GM13977 (cell line): ENCODE measurements at regions not wholly inside any gene's neighbourhood (a gene's known extent, or its start where the extent isn't known, plus 50 kb on each side); places are given as distances from the start of the nearest gene placed in this dataset.

Source experiments
- DNase-seq: peaks from one replicate; pipeline ENCODE4 v3.0.0; 2012; ENCODE audit warnings: low spot score
- CTCF ChIP-seq: IDR thresholded peaks from 2 replicates; pipeline ENCODE4 v1.5.1; 2012; ENCODE audit warnings: mild to moderate bottlenecking, control low read depth; ENCODE audit not compliant: insufficient read depth; ENCODE audit errors: extremely low read depth, missing control alignments
- in situ Hi-C: fragments of 300-500 bp; cut with MboI; formaldehyde crosslinking; loops from one replicate; pipeline ENCODE4 v1.12.0; 2022; ENCODE audit warnings: low sequenced_read_pairs, low pct_unique_long_range_greater_than_20kb, mixed read lengths, inconsistent platforms; ENCODE audit not compliant: unreplicated experiment

GRCh38 chr3:70899816-70900215 lies 587.4 kb upstream of the MDFIC2 start:
- no peak for TF ChIP-seq CTCF
- no peak for DNase-seq
- in situ Hi-C loops = no loop called here

GRCh38 chr3:70890020-70890394 lies 577.6 kb upstream of the MDFIC2 start:
- TF ChIP-seq CTCF = no peak
- in situ Hi-C loops = no loop called here
- DNase-seq = no peak

GRCh38 chr3:70889162-70890019 lies 577.0 kb upstream of the MDFIC2 start:
- no peak for DNase-seq
- in situ Hi-C loops = no loop called here
- no peak for TF ChIP-seq CTCF

GRCh38 chr3:70885636-70886035 lies 573.2 kb upstream of the MDFIC2 start:
- in situ Hi-C loops = no loop called here
- TF ChIP-seq CTCF = no peak
- DNase-seq = no peak

GRCh38 chr3:70882104-70882503 lies 569.7 kb upstream of the MDFIC2 start:
- no peak for DNase-seq
- in situ Hi-C loops = no loop called here
- no peak for TF ChIP-seq CTCF

GRCh38 chr3:70880421-70880820 lies 568.0 kb upstream of the MDFIC2 start:
- in situ Hi-C loops = no loop called here
- TF ChIP-seq CTCF = no peak
- no peak for DNase-seq

GRCh38 chr3:70876154-70876553 lies 563.7 kb upstream of the MDFIC2 start:
- in situ Hi-C loops = no loop called here
- DNase-seq = no peak
- no peak for TF ChIP-seq CTCF
